Nephron progenitor cell (in vitro differentiated cells): ENCODE measurements at regions not wholly inside any gene's neighbourhood (a gene's known extent, or its start where the extent isn't known, plus 50 kb on each side); places are given as distances from the start of the nearest gene placed in this dataset.

Experiments
- DNase-seq: peaks from one replicate; pipeline ENCODE4 v3.0.0; 2021
- H3K27ac Mint-ChIP-seq: 2 replicates; pipeline ENCODE4 v1.8.0; 2021; ENCODE audit warnings: mild to moderate bottlenecking, moderate library complexity, mixed read lengths
- H3K27me3 Mint-ChIP-seq: 2 replicates; pipeline ENCODE4 v1.8.0; 2021; ENCODE audit warnings: mild to moderate bottlenecking, low read depth, mixed read lengths; ENCODE audit not compliant: poor library complexity
- H3K36me3 Mint-ChIP-seq: 2 replicates; pipeline ENCODE4 v1.8.0; 2021; ENCODE audit warnings: low read depth, mixed read lengths
- H3K4me1 Mint-ChIP-seq: 2 replicates; pipeline ENCODE4 v1.8.0; 2021; ENCODE audit warnings: mixed read lengths
- H3K4me3 Mint-ChIP-seq: 2 replicates; pipeline ENCODE4 v1.8.0; 2021; ENCODE audit warnings: mild to moderate bottlenecking, moderate library complexity, mixed read lengths
- H3K9me3 Mint-ChIP-seq: 2 replicates; pipeline ENCODE4 v1.8.0; 2021; ENCODE audit warnings: mild to moderate bottlenecking, moderate library complexity, mixed read lengths
- CTCF ChIP-seq: fragments of 200-600 bp; sonication (generic); IDR thresholded peaks from 2 replicates; pipeline ENCODE4 v1.5.0; 2021; ENCODE audit warnings: antibody characterized with exemption

- DNase-seq = no peak
- H3K27ac Mint-ChIP-seq = no peak overlapping the region
- no peak overlapping the region for H3K4me3 Mint-ChIP-seq
These were observed 971.3 kb upstream of the TMEM132C start for GRCh38 chr12:127295630-127296029.

GRCh38 chr12:127296591-127296990 is 970.4 kb upstream of the TMEM132C start:
- Mint-ChIP-seq H3K4me1 (no peaks in the 10 kb centered on the region), H3K36me3 (no peaks in the 10 kb centered on the region), H3K9me3 (peaks cover 28% of the 10 kb centered on the region), H3K27ac (no peak overlapping the region), H3K4me3 (no peak overlapping the region), H3K27me3 (peaks cover 8% of the 10 kb centered on the region)
- DNase-seq = no peak
- no peak for TF ChIP-seq CTCF

More at GRCh38 chr12:127295630-127296029, 971.3 kb upstream of the TMEM132C start:
- Mint-ChIP-seq H3K9me3 (peaks cover 21% of the 10 kb centered on the region), H3K27me3 (peaks cover 8% of the 10 kb centered on the region), H3K36me3 (no peaks in the 10 kb centered on the region), H3K4me1 (no peaks in the 10 kb centered on the region)
- TF ChIP-seq CTCF = no peak

- no peak for DNase-seq
- Mint-ChIP-seq H3K9me3 (peaks cover 28% of the 10 kb centered on the region), H3K27ac (no peak overlapping the region), H3K27me3 (peaks cover 8% of the 10 kb centered on the region), H3K4me3 (no peak overlapping the region), H3K4me1 (no peaks in the 10 kb centered on the region), H3K36me3 (no peaks in the 10 kb centered on the region)
- no peak for TF ChIP-seq CTCF
These were observed 969.6 kb upstream of the TMEM132C start for GRCh38 chr12:127297327-127297726.

GRCh38 chr12:127300075-127300474 is 966.9 kb upstream of the TMEM132C start:
- TF ChIP-seq CTCF = no peak
- Mint-ChIP-seq H3K4me3 (no peak overlapping the region), H3K36me3 (no peaks in the 10 kb centered on the region), H3K27ac (no peak overlapping the region), H3K4me1 (no peaks in the 10 kb centered on the region), H3K27me3 (peaks cover 15% of the 10 kb centered on the region), H3K9me3 (peaks cover 28% of the 10 kb centered on the region)
- DNase-seq = no peak

- H3K27me3 Mint-ChIP-seq = peaks cover 15% of the 10 kb centered on the region
- H3K36me3 Mint-ChIP-seq = no peaks in the 10 kb centered on the region
- no peak overlapping the region for H3K27ac Mint-ChIP-seq
- DNase-seq = no peak
- H3K4me3 Mint-ChIP-seq = no peak overlapping the region
- TF ChIP-seq CTCF = no peak
- H3K4me1 Mint-ChIP-seq = no peaks in the 10 kb centered on the region
- H3K9me3 Mint-ChIP-seq = peaks cover 28% of the 10 kb centered on the region
These were observed 966.2 kb upstream of the TMEM132C start for GRCh38 chr12:127300753-127301152.

GRCh38 chr12:127301876-127302275 is 965.1 kb upstream of the TMEM132C start:
- no peaks in the 10 kb centered on the region for H3K4me1 Mint-ChIP-seq
- TF ChIP-seq CTCF = no peak
- peaks cover 17% of the 10 kb centered on the region for H3K27me3 Mint-ChIP-seq
- no peaks in the 10 kb centered on the region for H3K36me3 Mint-ChIP-seq
- no peak for DNase-seq
- H3K27ac Mint-ChIP-seq = no peak overlapping the region
- peaks cover 28% of the 10 kb centered on the region for H3K9me3 Mint-ChIP-seq
- H3K4me3 Mint-ChIP-seq = no peak overlapping the region
